ENCODE measurements at regions not wholly inside any gene's neighbourhood (a gene's known extent, or its start where the extent isn't known, plus 50 kb on each side); places are given as distances from the start of the nearest gene placed in this dataset.
"Not testable (repeated sequence)": the region's sequence is repeated elsewhere in the genome, so short reads cannot be mapped to it uniquely, and the experiment has no call there.

- no peak for DNase-seq (ENCODE audit: low read depth in 2 of 2)
Observed at GRCh38 chr18:26652501-26652900, 104.1 kb upstream of the KCTD1 start.

DNA sequence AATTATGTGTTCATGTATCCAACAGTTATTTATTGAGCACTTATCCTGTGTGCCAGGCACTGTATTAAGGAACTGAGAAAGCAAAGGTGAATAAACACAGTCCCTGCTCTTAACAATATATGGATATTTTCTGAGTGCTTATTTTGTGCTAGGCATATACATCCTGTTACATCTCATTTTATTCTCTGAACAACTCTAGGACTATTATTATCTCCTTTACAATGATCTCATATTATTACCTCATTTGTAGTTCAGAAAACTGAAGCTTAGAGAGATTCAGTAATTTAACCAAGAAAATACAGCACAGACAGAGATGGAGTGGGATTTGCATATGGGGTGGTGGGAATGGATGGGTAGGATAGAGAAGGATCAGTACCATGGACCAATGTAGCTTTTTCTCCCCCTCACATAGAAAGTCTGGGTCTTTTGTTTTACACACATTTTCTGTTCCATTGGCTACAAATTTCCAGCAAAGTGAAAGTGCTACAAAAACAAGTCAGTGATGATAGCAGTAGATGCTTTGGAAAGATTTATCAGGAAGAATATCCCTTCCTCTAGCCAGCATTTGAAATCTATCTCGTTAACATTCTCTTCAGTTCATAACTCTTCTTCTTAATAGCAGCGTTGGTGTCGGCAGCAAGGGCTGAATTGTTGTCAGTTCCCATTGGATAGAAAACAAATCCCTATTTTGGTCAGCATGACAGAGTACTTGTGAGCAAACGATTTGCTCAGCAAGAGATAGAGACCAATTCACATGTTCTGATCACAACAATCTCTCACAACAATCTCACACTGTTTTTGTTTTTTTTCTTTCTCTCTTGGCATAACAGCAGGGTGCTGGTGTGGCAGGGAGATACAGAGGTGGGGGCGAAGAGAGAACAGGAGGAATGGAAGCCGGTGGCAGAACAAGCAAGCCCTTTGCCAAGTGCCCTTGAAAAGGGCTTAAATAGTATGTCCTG, 102.2 kb upstream of the KCTD1 start:
- no peak for DNase-seq (ENCODE audit: low read depth in 2 of 2)

DNA sequence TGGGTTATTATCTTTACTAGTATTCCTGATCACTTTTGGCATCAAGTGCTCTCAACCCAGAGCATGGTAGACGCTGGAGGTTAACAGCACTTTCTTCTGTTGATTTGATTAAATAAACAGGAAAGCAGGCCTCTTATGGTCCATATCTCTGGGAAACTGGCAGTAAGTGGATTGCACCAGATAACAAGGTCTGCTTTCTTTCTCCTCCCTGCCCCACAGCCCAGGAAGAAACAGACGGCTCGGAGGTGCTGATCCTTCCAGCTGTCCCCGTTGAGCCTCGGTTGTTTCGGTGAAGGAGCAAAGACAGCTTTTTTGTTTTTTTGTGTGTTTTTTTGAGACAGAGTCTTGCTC, 100.8 kb upstream of the KCTD1 start:
- no peak for DNase-seq (ENCODE audit: low read depth in 2 of 2)

GRCh38 chr18:26648509-26649192, 100.3 kb upstream of the KCTD1 start:
- no peak for DNase-seq (ENCODE audit: low read depth in 2 of 2)

GRCh38 chr18:26646901-26647300, 98.5 kb upstream of the KCTD1 start:
- no peak for DNase-seq (ENCODE audit: low read depth in 2 of 2)

GRCh38 chr18:26642440-26643348, 94.3 kb upstream of the KCTD1 start:
- no peak for DNase-seq (ENCODE audit: low read depth in 2 of 2)

GRCh38 chr18:26640541-26640940, 92.2 kb upstream of the KCTD1 start:
- DNase-seq (ENCODE audit: low read depth in 2 of 2), result no peak

DNA sequence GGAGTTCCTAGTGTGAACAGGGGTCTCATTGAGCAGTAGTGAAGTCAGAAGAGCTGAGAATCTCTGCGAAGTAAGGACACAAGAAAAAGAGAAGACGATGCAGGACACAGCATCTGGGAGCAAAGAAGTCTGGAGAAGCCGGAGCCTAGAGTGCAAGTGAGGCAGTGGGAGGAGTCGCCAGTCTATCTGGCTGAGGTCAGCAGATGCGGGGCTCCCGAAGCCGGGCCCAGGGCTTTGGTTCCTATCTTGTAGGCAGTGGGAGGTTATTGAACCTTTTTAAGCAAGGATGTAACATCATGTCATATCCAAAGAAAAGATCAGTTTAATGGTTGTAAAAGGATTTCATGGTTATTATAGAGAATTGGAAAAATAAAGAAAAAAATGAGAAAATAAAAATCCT, 90.8 kb upstream of the KCTD1 start:
- DNase-seq (ENCODE audit: low read depth in 2 of 2), result no peak

DNA sequence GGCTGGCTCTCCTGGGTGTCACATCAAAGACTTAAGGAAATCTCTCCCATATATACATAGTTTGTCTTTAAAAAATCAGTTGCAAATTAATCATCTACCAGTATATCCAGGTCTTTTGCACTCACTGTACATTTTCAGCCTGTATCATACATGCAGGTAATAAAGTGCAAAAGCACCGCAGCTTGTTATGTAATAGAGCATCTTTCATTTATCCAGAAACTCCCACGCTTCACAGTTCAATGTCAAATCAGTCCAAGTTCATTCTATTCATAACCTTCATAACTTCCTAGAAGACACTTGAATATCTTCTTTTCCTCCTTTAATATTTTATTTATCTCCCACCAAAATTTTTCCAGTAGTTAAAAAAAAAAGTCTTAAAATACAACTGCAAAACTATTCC, 89.6 kb upstream of the KCTD1 start:
- no peak for DNase-seq (ENCODE audit: low read depth in 2 of 2)

DNA sequence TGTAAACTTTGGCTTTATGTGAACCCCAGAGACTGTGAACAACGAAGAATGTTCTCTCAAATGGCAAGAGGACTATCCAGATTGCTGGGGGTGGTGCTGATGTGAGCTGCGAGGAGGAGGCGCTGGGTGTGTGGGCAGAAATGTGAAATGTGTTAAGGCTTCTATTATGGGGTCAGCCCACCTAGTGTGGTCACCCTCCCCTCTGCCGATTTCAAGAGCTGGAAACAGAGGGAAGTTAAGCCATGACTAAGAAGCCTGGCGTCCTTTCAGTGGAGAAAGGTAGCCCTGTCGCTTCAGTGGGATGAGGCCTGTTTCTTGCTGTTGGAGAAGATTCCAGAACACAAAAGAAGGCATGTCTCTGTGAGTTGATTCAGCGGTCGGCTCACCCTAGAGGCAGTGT, 89.0 kb upstream of the KCTD1 start:
- DNase-seq (ENCODE audit: low read depth in 2 of 2), result no peak

- no peak for DNase-seq (ENCODE audit: low read depth in 2 of 2)
Observed at GRCh38 chr18:26635466-26635865, 87.1 kb upstream of the KCTD1 start.

DNA sequence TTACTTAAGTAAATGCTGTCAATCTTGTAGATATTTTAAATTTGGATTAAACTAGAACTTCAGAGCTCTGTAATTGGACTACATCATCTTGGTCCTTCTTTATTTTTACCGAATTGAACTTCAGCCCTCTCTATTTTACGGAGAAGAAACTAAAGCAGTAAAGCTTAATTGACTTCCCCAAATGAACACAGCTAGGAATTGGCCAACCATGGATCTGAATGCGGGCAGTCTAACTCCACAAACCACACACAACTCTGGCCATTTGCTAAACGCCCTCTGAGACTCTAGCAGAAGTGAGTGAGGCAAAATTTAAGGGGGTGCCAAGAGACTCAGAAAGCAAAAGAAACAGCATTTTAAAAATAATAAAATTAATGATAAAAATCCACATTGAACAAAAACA, 86.3 kb upstream of the KCTD1 start:
- no peak for DNase-seq (ENCODE audit: low read depth in 2 of 2)

DNA sequence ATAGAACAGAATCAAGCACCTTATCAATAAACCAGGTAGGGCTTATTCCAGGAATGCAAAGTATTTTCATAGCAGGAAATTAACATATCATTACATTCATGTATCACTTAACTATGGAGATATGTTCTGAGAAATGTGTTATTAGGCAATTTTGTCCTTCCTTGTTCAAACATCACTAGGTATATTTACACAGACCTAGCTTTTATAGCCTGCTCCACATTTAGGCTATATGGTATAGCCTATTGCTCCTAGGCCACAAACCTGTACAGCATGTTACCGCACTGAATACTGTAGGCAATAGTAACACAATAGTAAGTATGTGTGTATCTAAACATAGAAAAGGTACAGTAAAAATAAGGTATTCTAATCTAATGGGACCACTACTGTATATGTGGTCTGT, 82.8 kb upstream of the KCTD1 start:
- DNase-seq (ENCODE audit: low read depth in 2 of 2), result no peak

DNA sequence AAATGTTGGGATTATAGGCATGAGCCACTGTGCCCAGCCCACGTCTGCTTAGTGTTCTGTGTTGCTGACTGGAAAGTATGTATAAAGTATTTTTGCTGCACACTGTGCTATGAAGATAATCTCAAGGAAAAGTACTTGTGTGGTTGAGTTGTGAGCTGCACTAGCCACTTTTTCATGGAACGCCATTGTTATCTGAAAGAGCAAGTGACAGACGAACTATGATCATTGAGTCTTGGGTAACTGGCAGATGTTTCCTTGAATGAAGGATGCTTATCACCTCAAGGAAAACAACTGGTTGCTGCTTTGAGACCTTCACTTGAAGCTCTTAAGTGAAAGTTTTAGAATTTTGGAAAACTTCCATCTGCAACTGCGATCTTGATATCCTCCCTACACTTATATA, 82.2 kb upstream of the KCTD1 start:
- DNase-seq (ENCODE audit: low read depth in 2 of 2), result no peak

GRCh38 chr18:26628017-26628416, 79.7 kb upstream of the KCTD1 start:
- no peak for DNase-seq (ENCODE audit: low read depth in 2 of 2)

DNA sequence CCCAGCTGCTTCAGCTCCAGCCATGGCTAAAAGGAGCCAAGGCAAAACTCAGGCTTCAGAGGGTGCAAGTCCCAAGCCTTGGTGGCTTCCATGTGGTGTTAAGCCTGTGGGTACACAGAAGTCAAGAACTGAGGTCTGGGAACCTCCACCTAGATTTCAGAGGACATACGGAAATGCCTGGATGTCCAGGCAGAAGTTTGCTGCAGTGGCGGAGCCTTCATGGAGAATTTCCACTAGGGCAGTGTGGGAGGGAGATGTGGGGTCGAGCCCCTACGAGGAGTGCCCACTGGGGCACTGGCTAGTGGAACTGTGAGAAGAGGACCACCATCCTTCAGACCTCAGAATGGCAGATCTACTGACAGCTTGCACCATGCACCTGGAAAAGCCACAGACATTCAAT, 76.1 kb upstream of the KCTD1 start:
- no peak for DNase-seq (ENCODE audit: low read depth in 2 of 2)

DNA sequence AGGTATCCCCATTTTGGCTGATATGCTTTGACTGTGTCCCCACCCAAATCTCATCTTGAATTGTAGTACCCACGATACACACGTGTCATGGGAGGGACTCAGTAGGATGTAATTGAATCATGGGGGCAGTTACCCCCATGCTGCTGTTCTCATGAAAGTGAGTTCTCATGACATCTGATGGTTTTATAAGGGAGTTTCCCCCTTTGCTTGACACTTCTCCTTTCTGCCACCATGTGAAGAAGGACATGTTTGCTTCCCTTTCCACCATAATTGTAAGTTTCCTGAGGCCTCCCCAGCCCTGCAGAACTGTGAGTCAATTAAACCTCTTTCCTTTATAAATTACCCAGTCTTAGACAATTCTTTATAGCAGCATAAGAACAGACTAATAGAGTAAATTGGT, 75.0 kb upstream of the KCTD1 start:
- not testable (repeated sequence) for DNase-seq (ENCODE audit: low read depth in 2 of 2)

- DNase-seq (ENCODE audit: low read depth in 2 of 2), result peak in 1 of 2 donors; percentile 1
Observed at GRCh38 chr18:26621161-26622026, 73.0 kb upstream of the KCTD1 start.

DNA sequence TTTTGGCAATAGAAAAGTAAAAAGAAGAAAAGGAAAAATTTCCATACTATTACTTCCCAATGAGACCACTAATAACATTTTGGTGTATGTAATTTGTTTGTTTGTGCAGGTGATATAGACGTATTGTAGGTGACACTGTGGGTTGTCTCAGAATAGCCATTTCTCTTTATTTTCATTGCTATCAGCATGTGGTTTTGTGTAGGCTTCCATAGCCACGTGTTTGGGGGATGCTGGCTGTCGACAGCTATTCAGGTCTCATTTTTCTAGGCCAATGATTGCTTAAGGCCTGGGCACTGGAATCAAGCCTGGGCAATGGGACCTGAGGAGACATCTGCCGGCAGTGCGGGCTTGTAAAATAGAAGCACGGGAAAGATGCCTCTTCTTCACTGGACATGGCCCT, 71.0 kb upstream of the KCTD1 start:
- no peak for DNase-seq (ENCODE audit: low read depth in 2 of 2)

- no peak for DNase-seq (ENCODE audit: low read depth in 2 of 2)
Observed at GRCh38 chr18:26618135-26618534, 69.8 kb upstream of the KCTD1 start.

DNA sequence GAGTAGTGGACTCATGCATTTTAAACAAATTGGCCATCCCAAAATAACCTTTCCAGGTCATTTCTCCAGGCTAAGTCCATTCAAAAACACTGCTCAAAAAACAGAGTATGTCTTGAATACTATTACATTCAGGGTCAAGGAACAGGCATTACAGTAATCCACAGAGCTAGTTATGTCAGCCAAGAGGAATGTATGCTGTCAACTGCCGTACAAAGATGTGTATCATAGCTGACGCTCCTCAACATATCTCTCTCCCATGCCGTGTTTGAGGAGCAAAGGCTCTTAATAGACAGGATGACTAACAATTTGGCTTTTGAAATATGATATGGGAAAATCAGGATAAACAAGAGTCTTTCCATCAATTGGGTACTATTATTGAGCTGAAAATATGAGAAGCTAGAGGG, 68.8 kb upstream of the KCTD1 start:
- no peak for DNase-seq (ENCODE audit: low read depth in 2 of 2)
